Tibial nerve (tissue), 4 donors: ENCODE measurements at regions not wholly inside any gene's neighbourhood (a gene's known extent, or its start where the extent isn't known, plus 50 kb on each side); places are given as distances from the start of the nearest gene placed in this dataset.

Source experiments
- CTCF ChIP-seq, 5 experiments: fragments of 200-600 bp in 3 of 5; fragments of 450-650 bp in 2 of 5; sonication (generic) in 3 of 5; IDR thresholded peaks; one replicate each; pipeline ENCODE4 v1.5.1; 2016 to 2019; ENCODE audit warnings: antibody characterized with exemption in 5 of 5, mild to moderate bottlenecking in 3 of 5, moderate library complexity in 2 of 5
- EP300 ChIP-seq, 2 donors: sonication (generic); formaldehyde crosslinking; IDR thresholded peaks; one replicate each; pipeline ENCODE4 v1.6.1; 2017; ENCODE audit warnings: antibody characterized with exemption in 2 of 2, mild to moderate bottlenecking in 1 of 2

GRCh38 chr3:25120665-25121064, 307.4 kb upstream of the RARB start:
- no peak for TF ChIP-seq CTCF (IDR thresholded peaks at IDR 0.05)
- TF ChIP-seq EP300 (IDR thresholded peaks at IDR 0.05) = no peak
